ENCODE measurements at regions not wholly inside any gene's neighbourhood (a gene's known extent, or its start where the extent isn't known, plus 50 kb on each side); places are given as distances from the start of the nearest gene placed in this dataset.

GRCh38 chr5:174427304-174427703 is 297.1 kb upstream of the MSX2 start (continued):
- TF ChIP-seq, protein P1, sequence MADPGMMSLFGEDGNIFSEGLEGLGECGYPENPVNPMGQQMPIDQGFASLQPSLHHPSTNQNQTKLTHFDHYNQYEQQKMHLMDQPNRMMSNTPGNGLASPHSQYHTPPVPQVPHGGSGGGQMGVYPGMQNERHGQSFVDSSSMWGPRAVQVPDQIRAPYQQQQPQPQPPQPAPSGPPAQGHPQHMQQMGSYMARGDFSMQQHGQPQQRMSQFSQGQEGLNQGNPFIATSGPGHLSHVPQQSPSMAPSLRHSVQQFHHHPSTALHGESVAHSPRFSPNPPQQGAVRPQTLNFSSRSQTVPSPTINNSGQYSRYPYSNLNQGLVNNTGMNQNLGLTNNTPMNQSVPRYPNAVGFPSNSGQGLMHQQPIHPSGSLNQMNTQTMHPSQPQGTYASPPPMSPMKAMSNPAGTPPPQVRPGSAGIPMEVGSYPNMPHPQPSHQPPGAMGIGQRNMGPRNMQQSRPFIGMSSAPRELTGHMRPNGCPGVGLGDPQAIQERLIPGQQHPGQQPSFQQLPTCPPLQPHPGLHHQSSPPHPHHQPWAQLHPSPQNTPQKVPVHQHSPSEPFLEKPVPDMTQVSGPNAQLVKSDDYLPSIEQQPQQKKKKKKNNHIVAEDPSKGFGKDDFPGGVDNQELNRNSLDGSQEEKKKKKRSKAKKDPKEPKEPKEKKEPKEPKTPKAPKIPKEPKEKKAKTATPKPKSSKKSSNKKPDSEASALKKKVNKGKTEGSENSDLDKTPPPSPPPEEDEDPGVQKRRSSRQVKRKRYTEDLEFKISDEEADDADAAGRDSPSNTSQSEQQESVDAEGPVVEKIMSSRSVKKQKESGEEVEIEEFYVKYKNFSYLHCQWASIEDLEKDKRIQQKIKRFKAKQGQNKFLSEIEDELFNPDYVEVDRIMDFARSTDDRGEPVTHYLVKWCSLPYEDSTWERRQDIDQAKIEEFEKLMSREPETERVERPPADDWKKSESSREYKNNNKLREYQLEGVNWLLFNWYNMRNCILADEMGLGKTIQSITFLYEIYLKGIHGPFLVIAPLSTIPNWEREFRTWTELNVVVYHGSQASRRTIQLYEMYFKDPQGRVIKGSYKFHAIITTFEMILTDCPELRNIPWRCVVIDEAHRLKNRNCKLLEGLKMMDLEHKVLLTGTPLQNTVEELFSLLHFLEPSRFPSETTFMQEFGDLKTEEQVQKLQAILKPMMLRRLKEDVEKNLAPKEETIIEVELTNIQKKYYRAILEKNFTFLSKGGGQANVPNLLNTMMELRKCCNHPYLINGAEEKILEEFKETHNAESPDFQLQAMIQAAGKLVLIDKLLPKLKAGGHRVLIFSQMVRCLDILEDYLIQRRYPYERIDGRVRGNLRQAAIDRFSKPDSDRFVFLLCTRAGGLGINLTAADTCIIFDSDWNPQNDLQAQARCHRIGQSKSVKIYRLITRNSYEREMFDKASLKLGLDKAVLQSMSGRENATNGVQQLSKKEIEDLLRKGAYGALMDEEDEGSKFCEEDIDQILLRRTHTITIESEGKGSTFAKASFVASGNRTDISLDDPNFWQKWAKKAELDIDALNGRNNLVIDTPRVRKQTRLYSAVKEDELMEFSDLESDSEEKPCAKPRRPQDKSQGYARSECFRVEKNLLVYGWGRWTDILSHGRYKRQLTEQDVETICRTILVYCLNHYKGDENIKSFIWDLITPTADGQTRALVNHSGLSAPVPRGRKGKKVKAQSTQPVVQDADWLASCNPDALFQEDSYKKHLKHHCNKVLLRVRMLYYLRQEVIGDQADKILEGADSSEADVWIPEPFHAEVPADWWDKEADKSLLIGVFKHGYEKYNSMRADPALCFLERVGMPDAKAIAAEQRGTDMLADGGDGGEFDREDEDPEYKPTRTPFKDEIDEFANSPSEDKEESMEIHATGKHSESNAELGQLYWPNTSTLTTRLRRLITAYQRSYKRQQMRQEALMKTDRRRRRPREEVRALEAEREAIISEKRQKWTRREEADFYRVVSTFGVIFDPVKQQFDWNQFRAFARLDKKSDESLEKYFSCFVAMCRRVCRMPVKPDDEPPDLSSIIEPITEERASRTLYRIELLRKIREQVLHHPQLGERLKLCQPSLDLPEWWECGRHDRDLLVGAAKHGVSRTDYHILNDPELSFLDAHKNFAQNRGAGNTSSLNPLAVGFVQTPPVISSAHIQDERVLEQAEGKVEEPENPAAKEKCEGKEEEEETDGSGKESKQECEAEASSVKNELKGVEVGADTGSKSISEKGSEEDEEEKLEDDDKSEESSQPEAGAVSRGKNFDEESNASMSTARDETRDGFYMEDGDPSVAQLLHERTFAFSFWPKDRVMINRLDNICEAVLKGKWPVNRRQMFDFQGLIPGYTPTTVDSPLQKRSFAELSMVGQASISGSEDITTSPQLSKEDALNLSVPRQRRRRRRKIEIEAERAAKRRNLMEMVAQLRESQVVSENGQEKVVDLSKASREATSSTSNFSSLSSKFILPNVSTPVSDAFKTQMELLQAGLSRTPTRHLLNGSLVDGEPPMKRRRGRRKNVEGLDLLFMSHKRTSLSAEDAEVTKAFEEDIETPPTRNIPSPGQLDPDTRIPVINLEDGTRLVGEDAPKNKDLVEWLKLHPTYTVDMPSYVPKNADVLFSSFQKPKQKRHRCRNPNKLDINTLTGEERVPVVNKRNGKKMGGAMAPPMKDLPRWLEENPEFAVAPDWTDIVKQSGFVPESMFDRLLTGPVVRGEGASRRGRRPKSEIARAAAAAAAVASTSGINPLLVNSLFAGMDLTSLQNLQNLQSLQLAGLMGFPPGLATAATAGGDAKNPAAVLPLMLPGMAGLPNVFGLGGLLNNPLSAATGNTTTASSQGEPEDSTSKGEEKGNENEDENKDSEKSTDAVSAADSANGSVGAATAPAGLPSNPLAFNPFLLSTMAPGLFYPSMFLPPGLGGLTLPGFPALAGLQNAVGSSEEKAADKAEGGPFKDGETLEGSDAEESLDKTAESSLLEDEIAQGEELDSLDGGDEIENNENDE (IDR thresholded peaks at IDR 0.05; ENCODE audit: insufficient replicate concordance, low read length), result no peak
- TF ChIP-seq, protein P2, sequence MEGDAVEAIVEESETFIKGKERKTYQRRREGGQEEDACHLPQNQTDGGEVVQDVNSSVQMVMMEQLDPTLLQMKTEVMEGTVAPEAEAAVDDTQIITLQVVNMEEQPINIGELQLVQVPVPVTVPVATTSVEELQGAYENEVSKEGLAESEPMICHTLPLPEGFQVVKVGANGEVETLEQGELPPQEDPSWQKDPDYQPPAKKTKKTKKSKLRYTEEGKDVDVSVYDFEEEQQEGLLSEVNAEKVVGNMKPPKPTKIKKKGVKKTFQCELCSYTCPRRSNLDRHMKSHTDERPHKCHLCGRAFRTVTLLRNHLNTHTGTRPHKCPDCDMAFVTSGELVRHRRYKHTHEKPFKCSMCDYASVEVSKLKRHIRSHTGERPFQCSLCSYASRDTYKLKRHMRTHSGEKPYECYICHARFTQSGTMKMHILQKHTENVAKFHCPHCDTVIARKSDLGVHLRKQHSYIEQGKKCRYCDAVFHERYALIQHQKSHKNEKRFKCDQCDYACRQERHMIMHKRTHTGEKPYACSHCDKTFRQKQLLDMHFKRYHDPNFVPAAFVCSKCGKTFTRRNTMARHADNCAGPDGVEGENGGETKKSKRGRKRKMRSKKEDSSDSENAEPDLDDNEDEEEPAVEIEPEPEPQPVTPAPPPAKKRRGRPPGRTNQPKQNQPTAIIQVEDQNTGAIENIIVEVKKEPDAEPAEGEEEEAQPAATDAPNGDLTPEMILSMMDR (IDR thresholded peaks at IDR 0.05; ENCODE audit: control extremely low read depth in 1 of 3, insufficient read depth in 1 of 3, low read depth in 1 of 3, low read length in 3 of 3), result no peak
- no peak for TF ChIP-seq SP4 (IDR thresholded peaks at IDR 0.05; ENCODE audit: low read length)
- no peak for TF ChIP-seq YY1 (IDR thresholded peaks at IDR 0.05; ENCODE audit: low read depth, low read length)
- TF ChIP-seq, protein P3, sequence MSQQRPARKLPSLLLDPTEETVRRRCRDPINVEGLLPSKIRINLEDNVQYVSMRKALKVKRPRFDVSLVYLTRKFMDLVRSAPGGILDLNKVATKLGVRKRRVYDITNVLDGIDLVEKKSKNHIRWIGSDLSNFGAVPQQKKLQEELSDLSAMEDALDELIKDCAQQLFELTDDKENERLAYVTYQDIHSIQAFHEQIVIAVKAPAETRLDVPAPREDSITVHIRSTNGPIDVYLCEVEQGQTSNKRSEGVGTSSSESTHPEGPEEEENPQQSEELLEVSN (IDR thresholded peaks at IDR 0.05), result no peak
- no peak for TF ChIP-seq CTBP2 (IDR thresholded peaks at IDR 0.05; ENCODE audit: borderline replicate concordance, insufficient read depth, insufficient read length, low read length)
- TF ChIP-seq, protein P4, sequence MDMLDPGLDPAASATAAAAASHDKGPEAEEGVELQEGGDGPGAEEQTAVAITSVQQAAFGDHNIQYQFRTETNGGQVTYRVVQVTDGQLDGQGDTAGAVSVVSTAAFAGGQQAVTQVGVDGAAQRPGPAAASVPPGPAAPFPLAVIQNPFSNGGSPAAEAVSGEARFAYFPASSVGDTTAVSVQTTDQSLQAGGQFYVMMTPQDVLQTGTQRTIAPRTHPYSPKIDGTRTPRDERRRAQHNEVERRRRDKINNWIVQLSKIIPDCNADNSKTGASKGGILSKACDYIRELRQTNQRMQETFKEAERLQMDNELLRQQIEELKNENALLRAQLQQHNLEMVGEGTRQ (IDR thresholded peaks at IDR 0.05; ENCODE audit: low read length), result no peak
- TF ChIP-seq POLR2A (IDR thresholded peaks at IDR 0.05; ENCODE audit: control extremely low read depth in 1 of 2, low read depth in 2 of 2, low read length in 2 of 2), result no peak
